ENCODE measurements at regions not wholly inside any gene's neighbourhood (a gene's known extent, or its start where the extent isn't known, plus 50 kb on each side); places are given as distances from the start of the nearest gene placed in this dataset.

DNA sequence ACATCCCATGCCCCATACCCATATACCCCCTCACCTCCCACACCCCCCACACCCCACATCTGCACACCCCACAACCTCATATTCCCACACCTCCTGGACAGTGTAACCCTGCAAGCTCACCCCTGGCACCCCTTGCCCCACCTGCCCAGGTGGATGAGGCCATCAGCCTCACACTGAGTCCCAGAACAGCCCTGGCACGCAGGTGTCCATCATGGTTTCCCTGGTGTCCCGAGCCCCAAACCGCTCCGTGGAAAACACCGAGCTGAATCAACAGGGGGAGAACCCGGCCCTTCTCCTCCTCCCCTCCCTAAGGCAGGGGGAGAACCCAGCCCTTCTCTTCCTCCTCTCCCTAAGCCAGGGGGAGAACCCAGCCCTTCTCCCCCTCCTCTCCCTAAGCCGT, 415.6 kb upstream of the SALL3 start:
- no peak for DNase-seq (ENCODE audit: low read depth in 2 of 2)

DNA sequence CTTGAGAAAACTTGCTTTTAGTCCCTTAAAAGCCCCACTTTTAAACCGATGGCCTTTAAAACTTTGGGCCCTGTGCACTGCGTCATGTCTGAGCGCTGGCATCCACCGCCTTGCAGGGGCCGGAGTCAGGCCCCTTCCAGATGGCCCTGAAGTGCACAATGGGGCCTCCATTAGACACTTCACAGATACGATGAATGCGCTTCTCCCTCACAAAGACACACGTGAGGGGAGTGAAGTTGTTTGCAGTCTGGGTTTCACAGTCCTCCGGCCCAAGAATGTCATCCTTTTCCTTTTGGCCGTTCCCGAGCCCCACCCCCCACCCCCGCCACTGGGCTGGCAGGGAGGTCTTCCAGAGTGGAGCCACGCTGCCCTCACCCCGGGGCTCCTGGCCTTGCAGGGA, 415.1 kb upstream of the SALL3 start:
- DNase-seq (ENCODE audit: low read depth in 2 of 2): no peak

DNA sequence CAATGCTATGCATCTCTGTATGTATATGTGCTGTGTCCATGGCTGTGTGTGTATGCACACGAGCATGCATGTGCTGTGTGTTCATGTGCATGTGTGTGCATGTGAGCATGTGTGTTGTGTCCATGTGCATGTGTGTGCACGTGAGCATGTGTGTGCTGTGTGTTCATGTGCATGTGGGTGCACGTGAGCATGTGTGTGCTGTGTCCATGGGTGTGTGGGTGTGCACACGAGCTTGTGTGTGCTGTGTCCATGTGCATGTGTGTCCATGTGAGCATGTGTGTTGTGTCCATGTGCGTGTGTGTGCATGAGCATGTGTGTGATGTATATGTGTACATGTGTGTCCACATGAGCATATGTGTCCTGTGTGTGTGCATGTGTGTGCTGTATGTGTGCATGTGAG, 414.4 kb upstream of the SALL3 start:
- DNase-seq (ENCODE audit: low read depth in 2 of 2): no peak

DNA sequence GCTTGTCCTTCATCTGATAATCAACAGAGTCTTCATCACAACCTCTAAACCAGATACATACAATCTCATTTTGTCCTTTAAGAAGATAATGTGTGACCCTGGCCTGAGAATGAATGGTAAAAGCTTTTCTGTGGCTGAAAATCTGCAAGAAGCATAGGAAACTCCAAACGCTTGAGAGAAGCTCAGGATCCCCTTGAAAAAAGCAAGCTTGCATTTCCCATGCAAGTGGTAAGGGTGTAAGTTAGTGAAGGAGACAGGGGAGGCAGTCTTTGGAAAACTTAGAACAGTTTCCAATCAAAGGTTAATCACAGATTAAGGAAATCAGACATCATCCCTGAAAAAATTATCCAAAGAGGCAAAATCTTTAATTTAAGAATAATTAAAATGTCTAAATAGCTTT, 413.6 kb upstream of the SALL3 start:
- no peak for DNase-seq (ENCODE audit: low read depth in 2 of 2)

DNA sequence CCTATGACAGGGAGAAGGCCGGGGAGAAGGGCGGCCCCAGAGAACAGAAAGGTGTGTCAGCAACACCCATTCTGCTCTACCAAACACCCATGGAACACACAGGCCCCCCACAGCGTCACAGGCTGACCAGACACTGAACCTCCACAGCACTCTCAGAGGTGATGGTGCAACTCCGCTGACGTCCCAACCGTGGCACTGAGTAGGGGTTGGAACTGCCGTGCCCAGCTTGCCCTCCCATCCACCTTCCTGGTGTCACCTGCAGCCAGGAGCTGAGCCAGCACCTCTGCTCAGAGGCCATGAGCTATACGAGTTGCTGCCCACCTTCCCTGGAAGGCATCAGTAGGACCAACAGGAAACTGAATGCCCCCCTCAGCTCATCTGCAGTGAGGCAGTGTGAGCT, 412.9 kb upstream of the SALL3 start:
- no peak for DNase-seq (ENCODE audit: low read depth in 2 of 2)

DNA sequence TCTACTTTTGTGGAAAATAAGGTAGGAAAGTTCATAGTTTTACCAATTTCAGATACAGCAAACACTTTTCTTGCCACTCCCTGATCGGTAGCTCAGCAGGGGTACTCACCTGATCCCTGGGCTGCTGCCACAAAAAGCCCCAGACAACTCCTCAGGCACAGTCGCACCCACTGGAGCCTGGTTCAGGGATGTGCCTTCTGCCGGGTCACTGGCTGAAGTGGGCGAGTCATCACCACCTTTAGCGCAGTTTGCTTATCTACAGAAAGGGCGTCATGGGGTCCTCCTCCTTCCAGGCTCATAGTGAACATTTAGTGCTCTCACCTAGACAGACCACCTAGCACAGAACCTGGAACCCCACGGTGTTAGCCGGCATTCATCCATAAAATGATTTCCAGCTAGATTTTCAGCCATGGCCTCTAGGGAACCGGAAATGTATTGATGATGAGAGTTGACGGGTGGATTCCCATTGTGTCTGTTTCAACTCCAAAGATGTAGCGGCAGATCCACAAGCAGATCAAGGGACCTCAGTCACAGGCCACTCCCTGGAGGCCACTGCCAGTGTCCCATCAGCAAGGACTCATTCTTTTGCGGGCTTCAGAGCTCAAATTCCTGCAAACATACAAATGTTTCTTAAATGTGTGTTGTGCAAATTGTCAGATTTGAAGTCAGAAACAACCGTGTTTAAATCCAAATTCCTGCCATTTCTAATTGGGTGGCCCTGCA, 408.4 kb upstream of the SALL3 start:
- no peak for DNase-seq (ENCODE audit: low read depth in 2 of 2)

DNA sequence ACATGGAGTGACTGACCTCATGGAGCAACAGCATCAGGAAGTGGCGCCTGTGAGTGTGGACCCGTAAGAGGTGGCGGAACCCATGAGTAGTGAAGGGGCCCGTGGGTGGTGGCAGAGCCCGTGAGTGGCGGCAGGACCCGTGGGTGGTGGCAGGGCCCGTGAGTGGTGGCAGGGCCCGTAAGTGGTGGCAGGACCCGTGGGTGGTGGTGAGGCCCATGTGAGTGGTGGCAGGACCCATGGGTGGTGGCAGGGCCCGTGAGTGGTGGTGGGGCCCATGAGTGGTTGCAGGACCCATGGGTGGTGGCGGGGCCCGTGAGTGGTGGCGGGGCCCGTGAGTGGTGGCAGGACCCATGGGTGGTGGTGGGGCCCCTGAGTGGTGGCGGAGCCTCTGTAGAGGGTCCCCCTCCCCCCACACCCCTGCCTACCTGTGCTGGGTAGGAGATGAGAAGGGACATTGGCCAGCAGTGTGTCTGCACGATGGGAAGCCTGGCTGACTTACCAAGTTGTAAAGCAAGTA, 407.7 kb upstream of the SALL3 start:
- DNase-seq (ENCODE audit: low read depth in 2 of 2): no peak

DNA sequence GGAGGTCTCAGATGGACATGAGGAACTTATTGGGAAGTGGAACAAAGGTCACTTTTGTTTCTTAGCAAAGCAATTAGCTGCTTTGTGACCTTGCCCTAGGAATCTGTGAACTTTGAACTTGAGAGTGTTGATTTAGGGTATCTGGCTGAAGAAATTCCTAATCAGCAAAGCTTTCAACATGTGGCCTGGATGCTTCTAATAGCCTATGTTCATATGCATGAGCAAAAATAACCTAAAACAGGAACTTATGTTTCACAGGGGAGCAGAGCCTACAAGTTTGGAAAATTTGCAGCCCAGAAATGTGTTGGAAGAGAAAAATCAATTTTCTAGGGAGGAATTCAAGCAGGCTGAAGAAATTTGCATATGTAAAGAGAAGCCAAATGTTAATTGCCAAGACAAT, 405.8 kb upstream of the SALL3 start:
- no peak for DNase-seq (ENCODE audit: low read depth in 2 of 2)

DNA sequence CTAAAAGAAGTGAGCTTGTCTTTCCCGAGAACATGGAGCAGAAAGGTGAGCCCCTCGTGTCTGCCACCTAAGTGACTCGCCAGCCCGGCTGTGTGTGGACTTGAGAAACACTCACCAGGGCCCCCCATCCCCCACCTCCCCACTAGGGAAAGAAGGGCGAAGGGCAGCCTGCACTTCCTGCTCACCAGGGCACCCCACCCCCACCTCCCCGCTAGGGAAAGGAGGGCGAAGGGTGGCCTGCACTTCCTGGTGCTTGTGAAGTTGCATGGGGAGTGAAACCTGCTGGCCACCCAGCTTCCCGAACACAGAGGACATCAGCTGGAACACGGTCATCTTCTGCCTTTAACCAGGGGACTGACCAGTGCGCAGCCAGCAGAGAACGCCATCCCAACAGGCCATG, 402.7 kb upstream of the SALL3 start:
- no peak for DNase-seq (ENCODE audit: low read depth in 2 of 2)

DNA sequence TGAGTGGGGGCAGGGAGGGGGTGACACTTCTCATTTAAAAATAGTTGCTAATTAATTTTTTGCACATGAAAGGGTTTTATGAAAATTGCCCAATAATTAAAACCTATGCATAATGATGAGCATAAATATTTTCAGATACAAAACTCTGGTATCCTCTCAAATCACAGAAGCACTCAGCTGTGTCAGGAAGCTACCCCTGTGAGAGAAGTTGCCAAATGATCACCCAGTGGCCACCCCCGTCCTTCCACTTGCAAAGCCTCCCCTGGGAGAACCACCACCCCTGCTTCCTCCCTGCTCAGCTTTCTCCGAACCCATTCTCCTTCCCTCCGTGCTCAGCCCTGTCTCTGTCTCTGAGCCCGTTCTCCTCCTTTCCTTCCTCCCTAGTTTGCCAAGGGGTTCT, 400.2 kb upstream of the SALL3 start:
- DNase-seq (ENCODE audit: low read depth in 2 of 2): no peak

DNA sequence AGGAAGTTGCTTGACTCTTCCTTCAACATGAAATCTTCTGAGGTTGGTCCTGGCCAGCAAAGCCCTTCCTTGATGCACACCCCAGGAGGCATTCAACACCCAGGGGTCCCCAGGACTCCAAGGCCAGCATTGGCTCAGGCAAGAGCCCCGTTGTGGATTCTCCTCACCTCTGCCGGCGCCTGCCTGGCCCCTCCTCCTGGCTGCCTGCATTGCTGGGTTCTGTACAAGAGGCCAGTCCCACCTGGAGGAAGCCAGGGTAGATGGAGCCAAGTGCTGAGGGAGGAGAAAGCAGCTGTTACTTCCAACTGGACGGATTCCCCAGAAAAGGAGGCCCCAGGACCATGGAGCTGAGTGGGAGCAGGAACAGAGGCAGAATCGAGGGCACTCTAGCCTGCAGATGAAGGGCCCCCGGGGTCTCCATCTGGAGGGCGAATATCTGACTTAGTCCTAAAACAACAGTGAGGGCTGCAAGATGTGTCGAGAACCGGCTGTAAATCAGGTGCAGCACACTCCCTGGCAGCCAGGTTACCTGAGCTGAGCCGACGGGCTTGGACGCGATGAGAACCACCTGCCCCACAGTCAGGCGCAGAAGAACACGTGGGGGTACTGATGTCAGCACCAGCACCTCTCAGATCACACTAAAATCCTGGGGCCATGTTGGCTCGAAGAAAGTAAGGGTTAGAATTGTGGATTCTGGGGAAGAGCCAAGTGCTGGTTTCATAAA, 399.6 kb upstream of the SALL3 start:
- no peak for DNase-seq (ENCODE audit: low read depth in 2 of 2)

DNA sequence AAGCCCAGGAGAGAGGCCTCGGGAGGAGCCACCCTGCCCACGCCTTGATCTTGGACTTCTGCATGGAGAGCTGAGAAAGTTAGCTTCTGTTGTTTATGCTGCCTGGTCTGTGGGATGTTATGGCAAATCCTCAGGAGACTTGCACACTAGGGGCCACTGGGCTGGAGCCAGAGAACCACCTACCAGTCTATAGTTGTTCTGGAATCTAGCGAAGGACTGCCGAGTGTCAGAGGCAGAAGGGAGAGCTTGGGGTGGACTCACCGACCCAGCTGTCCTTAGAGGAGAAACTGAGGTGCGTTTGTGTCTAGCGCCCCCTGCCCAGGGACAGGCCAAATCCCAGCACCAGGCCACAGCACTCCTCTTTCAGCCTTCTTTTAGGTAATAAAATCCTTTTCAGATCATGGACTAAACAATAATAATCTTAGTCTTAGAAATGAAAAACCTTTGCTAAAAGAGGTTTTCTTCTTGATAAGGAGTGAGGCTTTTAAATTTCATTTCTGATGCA, 398.7 kb upstream of the SALL3 start:
- DNase-seq (ENCODE audit: low read depth in 2 of 2): no peak

DNA sequence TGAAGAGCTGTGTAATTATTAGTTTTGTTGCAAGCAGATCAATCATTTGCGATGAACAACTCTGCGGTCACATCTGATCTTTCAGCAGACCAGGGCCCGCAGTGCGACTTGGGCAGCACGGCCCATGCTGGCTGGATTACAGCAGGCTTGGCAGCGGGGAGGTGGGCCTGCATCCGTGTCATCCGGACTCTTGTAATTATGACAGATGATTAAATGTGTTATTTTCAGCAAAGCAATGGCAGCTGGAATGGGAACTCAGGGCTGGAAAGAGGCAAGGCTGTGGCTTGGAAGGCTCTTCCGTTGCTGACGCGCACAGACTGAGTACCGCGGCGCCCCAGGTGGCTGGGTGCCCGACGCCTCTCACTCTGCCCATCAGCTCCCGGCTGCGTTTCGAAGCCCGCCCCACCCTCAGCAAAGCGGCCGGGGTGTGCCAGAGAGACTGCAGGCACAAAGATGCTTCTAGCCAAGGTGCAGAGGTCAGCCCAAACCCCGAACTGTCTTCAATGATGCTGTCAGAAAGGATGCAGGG, 397.4 kb upstream of the SALL3 start:
- DNase-seq (ENCODE audit: low read depth in 2 of 2): no peak

DNA sequence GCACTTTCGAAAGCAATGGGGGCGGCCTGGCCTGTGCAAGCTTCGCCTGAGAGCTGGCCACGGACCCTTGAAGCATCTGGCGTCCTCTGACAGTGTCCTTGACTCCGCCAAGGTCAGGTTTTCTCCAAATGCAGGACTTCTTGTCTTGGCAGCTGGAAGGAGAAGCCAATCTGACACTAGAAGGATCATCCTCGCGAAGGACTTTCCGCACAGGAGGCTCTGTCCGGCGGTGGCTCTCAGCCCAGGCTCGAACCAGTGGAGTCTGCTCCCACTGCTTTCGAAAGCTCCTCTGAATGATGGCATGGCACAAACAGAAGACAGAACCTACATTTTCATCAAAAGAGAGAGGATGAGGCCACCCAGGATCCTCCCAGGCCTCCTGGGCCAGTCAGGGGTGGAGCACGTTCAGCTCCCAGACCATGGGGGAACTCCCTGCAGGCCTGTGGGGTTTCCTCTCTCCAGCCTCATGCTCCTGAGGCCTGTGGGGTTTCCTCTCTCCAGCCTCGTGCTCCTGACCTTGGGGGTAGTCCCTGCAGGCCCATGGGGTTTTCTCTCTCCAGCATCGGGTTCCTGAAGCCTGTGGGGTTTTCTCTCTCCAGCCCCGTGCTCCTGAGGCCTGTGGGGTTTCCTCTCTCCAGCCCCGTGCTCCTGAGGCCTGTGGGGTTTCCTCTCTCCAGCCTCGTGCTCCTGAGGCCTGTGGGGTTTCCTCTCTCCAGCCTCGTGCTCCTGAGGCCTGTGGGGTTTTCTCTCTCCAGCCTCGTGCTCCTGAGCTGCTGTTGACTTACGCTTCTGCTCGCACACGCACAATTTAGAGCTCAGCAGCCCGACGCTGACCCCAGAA, 396.5 kb upstream of the SALL3 start:
- no peak for DNase-seq (ENCODE audit: low read depth in 2 of 2)

DNA sequence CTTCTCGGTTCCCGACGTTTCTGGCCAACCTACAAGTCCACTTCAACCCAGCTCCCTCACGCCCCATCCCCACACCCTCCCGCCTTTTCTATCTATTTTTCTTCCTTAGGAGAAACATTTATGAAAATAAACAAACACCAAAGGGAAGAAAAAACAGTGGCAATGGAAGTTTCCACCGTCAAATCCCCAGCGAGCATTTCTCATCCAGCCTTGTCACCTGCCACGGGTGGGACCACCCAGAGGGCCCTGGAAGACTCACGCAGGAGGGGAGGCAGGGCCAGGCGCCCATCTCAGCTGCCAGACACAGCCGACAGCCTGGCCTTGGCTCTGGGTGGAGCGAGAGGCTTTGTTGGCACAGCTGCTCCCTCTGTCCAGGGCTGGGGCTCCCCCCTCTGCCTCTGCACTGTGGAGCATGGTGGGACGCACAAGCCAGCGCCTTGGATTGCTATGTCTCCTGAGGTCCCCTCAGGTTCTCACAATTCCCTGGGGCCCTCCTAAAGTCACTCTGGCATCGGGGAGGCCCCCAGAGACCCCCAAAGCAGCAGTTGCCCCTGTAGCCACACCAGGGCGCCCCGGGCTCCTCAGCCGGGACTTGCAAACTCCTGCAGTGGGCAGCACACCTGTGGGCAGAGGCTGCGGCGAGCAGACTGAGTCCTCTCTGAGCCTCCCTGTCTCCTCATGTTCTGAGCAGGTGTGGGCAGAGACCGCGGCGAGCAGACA, 395.7 kb upstream of the SALL3 start:
- no peak for DNase-seq (ENCODE audit: low read depth in 2 of 2)

DNA sequence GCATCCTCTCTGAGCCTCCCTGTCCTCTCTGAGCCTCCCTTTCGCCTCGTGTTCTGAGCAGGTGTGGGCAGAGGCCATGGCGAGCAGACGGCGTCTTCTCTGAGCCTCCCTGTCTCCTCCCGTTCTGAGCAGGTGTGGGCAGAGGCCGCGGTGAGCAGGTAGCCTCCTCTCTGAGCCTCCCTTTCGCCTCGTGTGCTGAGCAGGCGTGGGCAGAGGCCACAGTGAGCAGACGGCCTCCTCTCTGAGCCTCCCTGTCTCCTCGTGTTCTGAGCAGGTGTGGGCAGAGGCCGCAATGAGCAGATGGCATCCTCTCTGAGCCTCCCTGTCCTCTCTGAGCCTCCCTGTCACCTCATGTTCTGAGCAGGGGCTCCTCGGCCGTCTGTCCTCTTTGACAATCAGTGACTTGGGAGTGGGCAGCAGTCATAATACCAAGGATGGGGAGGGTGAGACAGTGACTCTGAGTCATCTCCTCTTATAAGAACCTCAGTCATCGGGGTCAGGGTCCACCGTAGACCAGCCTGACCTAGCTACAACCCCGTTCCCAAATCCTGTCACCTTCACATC, 395.1 kb upstream of the SALL3 start:
- no peak for DNase-seq (ENCODE audit: low read depth in 2 of 2)

DNA sequence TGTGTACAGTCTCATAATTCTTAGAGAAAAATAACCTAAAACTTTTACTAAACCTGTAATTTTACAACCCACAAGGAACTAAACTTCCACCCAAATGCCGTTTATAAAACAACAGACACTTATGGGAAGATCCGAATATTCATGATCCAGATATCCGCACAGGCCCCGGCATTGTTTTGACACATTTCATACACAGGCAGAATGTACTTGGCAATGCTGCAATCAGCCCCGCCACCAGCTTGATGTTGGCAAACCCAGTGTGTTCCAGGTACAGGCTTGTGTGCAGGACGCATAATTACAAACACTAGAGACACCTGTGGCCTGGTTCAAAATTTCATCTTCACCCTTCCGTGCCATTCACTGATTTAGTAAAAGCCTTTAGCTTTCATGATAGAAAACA, 393.0 kb upstream of the SALL3 start:
- no peak for DNase-seq (ENCODE audit: low read depth in 2 of 2)

DNA sequence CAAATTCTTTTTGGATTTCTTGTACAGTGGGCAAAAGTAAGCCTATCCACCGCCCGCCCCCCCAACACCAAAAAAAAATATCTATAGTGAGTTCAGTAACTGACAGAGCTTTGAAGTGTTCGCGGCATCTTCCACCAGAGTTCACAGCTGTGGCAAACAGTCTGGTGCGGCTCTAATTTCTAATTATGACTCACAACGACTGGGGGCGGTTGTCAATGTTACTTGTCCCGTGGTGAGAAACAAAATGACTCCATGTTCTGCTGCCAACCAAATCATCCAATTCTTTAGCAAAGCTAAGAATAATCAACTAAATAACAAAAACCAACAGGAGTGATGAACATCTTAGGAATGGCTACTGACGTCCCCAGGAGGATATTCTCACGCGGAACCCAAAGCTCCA, 392.5 kb upstream of the SALL3 start:
- DNase-seq (ENCODE audit: low read depth in 2 of 2): no peak

DNA sequence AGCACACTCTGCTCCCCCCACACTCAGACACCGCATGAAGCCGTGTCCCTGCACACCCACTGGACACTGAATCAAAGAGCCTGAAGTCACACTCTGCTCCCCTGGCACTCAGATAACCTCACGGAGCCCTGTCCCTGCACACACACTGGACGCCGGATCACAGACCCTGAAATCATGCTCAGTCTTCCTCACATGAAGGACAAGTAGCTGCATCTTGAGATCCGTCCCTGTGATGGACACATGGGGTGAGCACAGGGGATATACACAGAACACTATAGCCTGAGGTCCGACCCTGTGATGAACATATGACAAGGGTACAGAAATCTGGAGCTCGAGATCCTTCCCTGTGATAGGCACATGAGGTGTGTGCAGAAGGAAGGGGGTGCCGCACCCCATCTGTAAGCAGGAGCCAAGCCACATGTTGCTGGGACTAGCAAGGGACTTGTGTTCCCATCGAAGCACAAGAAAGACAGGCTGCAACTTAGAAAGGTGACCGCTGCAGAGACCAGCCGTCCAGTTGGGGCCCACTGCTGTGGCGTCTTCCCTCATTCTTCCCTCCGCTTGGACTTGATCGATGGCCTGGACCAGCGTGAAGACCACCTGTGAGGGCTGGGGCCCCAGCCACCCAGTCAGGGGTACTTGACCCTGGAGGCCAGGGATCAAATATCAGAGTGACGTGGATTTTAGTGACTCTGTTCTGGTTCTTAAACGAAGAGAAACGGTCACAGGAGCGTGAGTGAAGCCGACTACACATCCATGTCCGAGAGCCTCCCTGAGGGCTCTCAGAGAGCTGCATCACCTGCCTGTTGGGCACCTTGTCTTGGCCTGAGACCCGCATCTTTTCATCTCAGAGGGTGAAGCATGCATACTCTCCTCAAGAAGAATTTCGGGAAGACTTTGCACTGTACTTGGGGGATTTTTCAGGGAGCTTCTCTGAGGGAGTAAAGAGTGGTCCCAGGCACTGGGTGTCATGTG, 391.7 kb upstream of the SALL3 start:
- DNase-seq (ENCODE audit: low read depth in 2 of 2): no peak

DNA sequence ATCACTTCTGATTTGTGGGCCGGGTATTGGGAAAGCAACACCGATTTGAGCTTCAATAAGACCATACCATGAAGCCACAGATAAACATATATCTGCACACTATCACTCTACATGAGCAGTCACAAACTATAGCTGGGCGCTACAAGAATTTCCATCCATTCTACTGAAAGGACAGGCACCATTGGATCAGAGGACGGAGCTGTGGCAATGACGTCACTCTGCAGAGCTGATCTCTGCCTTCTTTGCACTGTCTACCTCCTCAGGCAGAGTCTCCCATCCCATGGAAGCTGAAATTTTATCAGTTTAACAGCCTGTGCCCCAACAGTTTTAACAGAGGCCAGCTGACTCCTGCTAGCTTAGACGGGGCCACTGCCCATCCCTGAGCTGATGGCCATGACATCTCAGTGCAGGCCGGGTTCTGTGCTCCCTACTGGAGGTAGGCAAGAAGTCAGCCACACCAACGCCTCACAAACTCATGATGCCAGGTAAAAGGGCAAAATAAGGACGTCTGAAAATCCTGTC, 389.6 kb upstream of the SALL3 start:
- DNase-seq (ENCODE audit: low read depth in 2 of 2): no peak
